Activated CD8-positive, alpha-beta memory T cell treated with anti-CD3 and anti-CD28 coated beads, Interleukin-2, amount 50 U/mL, for 24 hours (primary cell): ENCODE measurements at regions not wholly inside any gene's neighbourhood (a gene's known extent, or its start where the extent isn't known, plus 50 kb on each side); places are given as distances from the start of the nearest gene placed in this dataset.

Experiments used
- DNase-seq: peaks from one replicate; pipeline ENCODE4 v3.0.0-alpha.2; 2020; ENCODE audit errors: extremely low read depth

DNA sequence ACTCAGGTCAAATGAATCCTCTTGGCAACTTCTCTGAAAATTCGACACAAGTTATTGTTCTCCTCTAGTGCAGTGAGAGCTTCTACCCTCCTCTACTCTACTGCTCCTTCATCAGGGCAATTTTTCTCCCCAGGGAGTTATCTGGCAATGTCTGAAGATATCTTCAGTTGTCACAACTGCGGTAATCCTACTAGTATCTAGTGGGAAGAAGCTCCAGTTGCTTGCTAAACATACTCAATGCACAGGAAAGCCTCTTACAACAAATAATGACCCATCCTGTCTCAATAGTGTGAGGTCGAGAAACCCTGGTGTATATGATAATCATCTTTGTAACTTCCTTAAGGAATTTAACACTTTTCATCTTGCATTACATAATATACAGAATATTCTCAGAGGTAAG, 1147.6 kb downstream of the IGSF11 start:
- no peak for DNase-seq

DNA sequence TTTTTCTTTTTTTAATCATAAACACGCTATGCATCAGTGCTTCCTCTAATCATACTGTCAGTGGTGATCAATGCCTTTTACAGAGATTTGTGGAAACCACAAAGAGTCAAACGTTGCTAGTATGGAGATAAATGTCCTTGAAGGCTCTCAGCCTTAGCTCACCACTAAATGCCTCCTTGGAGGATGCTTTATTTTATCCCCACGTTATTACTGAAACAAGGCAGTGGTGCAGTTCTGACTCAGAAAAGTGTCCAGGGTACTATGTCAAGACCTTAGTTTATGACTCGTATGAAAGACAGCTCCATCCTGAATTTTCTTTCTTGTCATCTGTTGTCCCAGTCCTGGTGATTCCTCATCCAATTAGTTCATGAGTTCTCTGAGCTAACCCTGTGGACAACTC, 1146.7 kb downstream of the IGSF11 start:
- no peak for DNase-seq

DNA sequence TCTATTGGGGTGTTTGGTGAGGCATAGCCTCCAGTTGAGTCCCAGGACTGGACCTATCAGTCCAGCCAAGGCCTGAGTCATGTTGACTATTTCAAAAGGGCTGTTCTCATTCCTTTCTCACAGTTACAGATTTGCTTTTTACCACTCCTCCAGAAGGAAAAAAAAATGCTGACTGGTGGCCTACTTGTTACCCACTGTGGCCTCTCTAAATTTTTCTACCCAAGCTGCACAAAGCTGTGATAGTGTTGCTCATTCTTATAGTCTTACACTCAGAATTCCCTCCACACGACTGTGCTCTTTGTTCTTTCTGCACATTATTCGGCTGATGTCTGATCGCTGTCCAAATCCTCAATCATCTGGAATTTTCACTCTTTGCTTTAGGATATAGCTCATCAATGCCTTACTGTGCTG, 1142.2 kb downstream of the IGSF11 start:
- DNase-seq: no peak

DNA sequence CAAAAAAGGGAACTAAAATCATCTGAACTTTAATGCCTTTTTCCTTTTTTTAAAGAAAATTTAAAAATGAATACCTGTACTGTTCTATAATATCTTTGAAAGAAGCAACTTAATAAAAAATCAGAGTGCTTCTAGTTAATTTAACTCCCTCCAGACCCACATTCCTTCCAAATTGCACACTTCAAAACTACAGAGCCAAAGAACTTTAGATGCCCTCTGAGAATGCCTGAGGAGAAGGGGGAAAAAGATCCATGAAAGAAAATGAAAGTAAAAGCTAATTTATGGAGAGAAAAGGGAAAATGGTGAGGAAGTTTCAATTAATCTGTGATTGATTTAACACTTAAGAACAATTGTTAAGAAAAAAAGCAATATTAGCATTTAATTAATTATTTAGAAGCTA, 1141.6 kb downstream of the IGSF11 start:
- DNase-seq: no peak

DNA sequence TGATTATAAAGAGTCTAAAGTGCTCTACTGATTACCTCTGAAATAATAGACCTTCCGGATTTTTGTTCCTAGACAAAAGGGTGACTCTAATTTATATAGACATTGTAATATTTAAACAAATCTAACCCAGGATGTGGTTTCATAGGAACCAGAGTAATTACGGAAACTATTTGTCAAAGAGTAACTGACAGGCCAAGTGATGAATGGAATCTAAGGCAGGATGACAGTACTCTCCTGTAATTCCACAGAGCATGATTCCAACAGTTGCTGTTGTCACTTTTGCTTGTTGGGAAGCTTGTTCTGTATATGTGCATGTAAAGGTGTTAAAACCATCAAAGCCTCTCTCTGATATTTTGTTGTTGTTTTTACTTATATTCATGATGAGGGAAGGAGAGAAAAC, 1141.0 kb downstream of the IGSF11 start:
- no peak for DNase-seq

DNA sequence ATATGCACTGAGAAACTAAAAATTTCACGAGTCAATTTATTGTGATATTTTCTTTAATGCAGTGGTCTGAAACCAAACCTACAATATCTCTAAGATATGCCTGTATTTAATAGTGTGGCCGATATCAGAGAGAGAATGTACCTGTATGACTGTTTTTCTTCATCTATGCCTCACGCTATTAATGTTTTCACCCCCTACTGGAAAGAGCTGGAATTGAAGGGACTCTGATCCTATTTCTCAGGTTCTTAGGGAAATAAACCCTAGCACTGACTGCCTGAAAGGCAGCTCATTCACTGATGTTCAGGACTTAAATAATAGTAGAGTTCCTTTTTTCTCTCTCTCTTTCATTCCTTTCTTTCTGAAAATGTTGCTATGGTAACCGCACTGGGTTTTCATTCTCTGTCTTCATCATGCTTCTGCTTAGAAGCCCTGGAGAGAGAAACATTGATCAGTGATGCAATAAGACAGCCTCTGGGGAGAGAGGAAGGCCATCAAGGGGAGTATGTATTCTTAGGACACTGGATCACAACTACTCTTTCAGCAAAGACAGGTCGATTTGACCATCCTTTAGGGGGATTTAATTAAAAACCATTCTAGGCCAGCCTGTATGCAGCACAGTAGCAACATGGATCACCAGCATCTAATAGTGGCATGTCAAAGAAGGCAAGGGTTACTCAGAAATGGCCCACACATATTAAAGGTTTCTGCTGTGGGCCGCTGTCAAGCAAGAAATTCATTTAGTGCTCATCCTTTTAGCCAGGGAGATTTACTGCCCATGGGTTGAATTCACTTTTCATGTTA, 1135.7 kb downstream of the IGSF11 start:
- no peak for DNase-seq

DNA sequence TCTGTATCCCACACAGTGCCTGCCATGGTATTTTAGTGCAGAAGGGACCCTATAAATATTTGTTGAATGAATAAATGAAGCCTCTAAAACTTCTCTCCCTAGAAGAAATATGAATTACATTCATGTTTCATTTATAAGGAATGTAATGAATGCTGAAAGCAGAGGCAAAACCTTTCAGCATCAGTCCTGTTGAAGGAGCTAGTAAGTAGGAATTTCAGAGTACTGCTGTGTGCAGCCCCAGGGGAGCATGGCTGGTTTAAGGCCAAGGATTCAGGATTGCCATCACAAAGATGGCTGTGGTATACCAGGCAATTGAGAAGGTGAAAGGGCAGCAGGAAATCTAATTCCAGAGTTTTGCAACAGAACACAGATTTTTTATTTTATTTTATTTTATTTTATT, 1131.4 kb downstream of the IGSF11 start:
- no peak for DNase-seq

DNA sequence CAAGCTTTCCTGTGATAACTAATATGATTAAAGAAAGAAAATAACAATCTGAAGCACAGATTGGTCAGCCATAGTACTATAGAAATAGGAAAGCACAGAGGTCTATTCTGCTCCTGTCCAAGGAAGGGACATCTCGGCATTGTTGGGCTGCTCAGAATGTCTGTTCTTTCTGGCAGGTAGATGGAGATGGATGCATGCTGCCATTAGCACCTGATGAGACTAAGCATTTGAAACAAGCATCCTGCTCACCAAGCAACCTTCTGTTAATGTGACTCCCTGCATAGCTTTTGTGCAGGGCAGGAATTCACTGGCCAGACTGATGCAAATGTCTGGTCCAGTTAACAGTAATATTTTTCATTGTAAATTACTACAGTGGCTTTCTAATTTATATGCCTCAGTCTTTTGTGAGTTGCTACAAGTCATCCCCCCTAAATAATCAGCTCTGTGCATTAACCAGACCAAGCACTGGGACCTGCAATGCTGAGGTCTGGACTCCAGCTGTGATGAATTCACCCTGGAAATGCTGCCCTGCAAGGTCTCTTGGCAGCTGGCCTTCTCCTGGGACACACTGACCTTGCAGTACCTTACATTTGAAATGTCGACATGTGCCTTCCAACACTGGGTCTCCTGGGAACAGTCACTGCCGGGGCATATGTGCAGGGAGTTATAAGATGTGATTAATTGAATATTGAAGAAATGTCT, 1123.7 kb downstream of the IGSF11 start:
- no peak for DNase-seq

DNA sequence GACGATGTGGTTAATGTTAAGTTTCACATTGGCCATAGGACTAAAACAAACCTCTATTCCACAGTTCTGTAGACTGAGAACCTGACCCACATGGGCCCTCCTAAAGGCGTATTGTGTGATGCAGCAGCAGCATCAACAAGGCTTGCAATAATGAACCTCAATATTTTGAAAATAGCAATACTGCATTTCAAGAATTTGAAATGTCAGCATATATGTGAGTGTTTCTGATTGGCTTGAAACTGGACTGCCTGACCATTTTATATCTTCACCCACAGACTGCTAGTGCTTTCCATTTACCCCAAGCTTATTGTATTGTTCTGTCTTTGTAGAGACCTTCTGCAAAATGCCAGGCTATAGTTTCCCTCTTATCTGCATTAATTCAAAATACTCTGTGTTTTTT, 1122.3 kb downstream of the IGSF11 start:
- DNase-seq: no peak

DNA sequence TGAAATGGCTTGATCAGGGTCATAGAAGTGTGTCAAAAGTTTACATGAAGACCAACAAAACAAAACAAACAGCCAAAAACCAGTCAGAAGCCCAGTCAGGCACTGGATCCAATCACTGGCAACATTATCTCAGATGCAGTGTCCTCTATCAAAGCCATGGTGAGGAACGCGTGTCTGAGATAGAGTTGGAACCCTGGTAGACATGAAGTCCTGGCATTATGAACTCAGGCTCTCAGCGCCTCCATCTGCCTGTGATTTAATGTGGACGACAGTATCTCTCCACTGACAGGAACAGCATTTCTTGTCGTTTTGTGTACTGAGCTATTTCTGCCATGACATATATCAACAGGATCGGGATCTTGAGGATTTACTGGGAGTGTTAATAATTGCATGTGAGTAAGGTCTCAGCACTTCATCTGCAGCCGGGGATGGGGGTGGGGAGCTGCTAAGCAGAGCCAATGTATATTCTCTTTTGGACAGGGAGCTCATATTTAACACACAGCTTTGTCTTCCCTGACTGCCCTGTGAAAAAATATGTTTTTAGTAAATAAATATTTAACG, 1120.0 kb downstream of the IGSF11 start:
- DNase-seq: no peak

DNA sequence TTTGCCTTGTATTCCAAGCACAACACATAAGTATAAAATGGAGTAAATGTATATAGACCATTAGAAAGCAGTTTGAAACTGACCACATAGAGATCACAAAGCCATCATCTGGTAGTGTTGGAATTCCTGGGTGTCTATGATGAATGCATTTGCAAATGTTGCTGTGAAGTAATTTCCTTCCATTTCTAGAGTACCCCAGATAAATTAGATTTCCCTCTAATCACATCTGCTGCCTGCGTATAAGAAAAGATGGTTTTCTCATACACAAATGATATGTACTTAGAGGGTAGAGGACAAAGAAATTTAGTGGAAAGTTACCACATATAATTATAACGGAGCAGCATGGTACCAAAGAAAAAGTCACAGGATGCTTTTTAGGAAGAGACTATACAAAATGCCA, 1117.8 kb downstream of the IGSF11 start:
- DNase-seq: no peak

DNA sequence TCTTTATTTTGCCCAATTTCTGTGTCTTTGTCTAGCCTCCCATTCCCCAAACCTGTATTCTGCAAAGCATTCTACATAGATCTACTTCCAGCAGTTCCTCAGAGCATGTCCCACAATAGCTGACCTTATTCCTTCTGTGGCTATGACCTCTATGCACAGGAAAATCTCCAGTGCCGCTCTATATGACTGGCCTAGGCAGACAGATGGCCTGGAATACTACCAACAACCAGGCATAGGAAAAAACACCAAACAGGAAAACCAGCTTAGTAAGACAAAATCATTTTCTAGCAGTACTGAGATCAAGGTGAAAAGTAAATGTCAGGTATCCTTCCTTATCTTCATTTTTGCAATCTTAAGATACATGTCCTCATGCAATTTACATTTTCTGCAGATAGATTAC, 1115.0 kb downstream of the IGSF11 start:
- DNase-seq: no peak

DNA sequence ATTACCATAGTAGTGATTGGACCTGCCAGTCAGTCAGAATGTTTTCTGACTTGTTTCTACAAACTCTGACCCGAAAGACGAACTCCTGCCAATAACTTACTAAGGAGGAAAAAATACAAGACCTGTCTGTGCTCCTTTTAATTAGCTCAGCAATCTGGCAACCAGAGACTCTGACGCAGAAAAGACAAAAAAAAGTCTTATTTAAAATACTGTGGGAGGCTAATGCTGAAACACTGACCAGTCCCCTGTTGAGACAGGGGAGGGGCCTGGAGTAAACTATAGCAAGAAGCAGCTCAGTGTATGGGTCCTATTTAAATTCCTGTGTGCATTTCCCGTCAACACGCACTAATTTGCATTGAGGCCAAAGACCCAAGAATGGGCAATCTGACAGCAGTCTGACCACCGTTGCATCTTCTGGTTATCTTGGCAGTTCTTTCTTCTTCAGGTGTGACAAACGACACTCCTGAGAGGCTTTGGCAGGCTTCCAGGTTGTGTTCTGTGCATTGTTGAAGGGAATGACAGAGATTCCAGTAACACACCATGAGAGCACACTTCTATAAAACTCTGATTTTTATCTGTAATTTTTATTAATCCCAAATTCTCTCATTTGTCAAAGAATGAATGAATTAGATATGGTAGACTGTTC, 1114.3 kb downstream of the IGSF11 start:
- DNase-seq: no peak

DNA sequence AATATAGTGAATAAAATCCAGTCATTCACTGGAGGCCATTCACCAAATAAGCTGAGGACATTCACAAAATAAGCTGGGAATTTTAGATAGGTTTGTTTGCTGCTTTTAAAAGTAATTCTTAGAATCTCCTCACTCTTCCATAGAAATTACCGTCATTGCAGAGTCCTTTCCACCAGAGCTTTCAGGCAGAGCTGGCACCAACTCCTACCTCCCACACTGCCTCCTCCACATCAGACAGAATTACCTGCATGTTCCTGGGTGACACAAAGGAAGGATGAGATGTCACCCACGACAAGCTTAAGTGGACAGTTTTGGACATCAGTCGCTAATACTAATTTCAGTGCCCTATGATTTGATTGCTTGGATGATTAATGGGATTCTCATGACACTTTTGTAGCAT, 1113.2 kb downstream of the IGSF11 start:
- DNase-seq: no peak

DNA sequence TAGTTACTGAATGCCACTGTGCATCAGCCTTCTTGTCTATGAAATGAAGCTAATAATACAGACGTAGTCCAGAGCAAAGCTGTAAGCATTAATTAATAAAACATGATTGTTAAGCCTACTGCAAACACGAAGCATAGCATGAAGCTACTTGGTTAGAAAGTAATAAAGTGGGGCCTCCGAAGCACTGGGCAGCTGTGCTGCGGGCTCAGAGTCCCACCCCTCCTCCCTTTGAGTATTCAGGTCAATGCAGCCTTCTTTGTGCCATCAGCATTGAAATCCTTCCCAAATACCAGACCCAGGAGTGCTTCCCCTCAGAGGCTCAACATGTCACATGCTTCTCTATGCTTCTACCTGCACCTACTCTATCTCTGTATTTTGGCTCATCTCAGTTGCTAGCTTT, 1112.6 kb downstream of the IGSF11 start:
- no peak for DNase-seq

DNA sequence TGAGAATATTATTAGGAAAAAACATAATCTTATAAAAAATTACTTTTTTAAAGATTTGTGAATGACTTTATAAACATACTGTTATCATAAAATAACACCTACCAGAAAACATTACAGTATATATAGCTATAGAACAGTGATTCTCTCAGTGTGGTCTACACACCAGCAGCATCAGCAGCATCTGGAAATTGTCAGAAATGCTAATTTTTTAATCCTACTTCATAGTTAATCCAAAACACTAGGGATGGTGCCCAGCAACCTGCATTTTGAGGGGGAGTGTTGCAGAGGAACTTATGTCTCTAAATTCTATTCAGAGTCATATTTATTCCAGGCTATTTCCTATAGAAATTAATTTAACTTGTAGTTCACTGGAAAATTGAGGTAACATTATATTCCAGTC, 1107.8 kb downstream of the IGSF11 start:
- DNase-seq: no peak

DNA sequence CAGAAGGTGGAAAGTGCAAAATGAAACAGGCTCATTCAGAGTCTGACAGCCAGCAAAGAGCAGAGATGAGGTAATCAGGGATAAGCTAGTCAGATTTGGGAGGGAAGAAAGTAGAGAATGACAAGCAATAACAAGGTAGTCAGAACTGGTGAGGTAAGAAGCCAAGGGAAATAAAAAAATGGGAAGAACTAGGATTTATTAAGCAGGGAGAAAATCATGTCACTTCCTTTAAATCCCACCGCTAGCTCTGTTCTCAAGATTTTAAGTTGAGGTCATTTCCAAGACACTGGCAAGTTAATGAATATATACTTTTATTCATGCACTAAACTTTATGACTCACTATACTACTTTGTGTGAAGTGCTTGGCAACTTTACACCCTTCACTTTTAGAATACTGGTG, 1106.8 kb downstream of the IGSF11 start:
- DNase-seq: no peak

DNA sequence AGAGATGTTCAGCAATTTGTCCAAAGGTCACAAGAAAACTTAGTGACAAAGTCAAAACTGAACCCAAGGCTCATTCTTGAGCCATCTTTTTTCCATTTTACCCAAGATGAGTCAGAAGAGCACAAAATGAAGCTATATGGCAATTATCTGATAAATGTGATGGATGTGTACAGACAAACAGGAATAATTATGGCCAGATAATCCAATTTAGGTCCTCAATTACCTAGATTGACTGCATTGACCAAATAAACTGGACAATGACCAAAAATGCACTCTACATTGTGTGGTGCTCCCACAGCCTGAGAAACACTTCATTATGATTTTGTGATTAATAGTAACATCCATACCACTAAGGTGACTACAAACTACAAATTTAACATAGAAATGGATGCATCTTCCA, 1105.8 kb downstream of the IGSF11 start:
- no peak for DNase-seq

DNA sequence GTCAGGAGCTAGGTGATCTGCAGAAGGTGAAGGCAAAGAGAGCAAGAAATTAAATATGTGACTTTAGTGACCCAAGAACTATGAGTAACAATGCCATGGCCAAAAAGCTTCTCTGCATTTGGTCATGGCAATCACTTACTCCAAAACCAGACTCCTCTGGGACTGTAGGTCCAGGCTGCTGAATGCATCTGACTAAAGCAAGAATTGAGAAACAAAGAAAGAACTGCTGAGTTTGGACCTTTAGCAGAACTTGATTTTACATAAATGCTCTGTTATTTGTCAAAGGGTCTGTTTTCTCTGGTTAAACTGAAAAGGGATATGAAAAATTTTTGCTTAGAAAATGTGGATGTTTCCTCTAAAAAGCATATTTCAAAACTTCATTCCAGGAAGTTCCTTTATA, 1102.2 kb downstream of the IGSF11 start:
- no peak for DNase-seq

DNA sequence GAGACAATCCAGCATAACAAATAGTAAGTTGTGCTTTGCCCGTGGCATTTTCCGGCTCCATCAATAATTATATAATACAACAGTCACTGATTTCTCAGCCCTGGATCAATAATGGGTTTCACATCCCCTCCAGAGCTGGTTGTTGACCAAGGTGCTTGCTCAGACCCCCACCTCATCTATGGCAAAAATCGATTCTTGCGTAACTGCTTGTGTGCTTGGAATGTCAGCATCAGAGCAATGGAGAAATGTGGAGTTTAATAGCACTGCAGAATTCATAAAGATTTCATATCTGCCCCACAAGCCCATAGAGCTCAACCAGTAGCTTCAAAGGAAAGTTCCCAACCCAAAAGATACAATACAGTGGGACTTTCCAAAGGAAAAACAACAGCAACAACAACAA, 1098.5 kb downstream of the IGSF11 start:
- DNase-seq: no peak

DNA sequence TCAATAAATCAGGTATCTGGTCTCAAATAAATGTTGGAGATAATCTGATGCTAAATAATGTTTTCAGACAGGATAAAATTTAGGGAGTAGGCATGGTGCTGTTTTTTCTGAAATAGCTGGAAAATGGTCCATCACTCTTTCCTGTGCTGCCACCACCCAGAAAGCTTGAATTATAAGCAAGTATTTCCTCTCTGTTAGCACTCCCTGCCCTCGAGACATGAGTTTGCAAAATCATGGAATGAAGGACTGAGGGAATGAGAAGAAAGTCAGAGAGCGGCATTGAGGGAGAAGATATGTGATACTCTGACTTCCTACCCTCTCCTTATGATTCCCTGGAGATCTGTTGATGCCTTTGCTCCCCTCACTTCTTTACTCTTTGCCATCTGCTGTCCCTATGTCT, 1095.7 kb downstream of the IGSF11 start:
- DNase-seq: no peak

DNA sequence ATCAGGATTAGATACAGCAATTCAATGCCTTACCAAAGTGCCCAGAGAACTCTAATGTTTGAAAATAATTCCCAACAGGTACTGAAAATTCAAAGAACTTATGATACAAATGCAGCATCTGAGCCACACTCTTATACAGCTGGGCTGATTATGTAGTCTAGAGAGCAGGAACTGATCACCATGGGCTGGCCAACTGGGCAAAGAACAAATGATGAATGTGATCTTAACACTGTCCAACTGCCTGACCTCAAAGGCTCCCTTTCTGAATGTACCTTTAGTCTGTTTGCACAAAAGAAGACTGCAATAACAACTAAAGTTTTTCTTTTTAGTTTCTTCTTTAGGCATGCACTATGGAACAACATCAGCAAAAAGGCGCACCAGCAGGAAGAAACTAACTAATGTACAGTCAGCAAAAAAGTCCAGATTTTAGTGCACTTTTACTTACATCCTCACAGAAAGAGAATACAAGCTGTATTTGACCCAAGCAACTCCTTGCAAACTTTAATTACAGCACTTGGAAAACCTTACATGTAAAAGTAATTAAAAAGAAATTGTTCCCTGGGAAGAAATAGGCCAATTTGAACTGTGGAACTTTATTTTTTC, 1095.1 kb downstream of the IGSF11 start:
- no peak for DNase-seq
